ENCODE measurements at regions not wholly inside any gene's neighbourhood (a gene's known extent, or its start where the extent isn't known, plus 50 kb on each side); places are given as distances from the start of the nearest gene placed in this dataset.

- H3K9ac ChIP-seq (ENCODE audit: low read depth in 1 of 3, low read length in 3 of 3) = no peak overlapping the region
- peaks cover 0 to 2% (median 0%) of the 10 kb centered on the region in 3 donors for H3K9me3 ChIP-seq (ENCODE audit: control insufficient read depth in 3 of 3, low read length in 3 of 3)
- no peak overlapping the region for H3K27ac ChIP-seq (ENCODE audit: low read depth, low read length)
- H3K4me1 ChIP-seq (ENCODE audit: control insufficient read depth in 3 of 3, insufficient read depth in 3 of 3, low read length in 3 of 3) = no peaks in the 10 kb centered on the region
- H3K27me3 ChIP-seq (ENCODE audit: control insufficient read depth in 3 of 3, insufficient read depth in 3 of 3, low read length in 3 of 3) = peaks cover 0 to 3% (median 0%) of the 10 kb centered on the region in 3 donors
- no peaks in the 10 kb centered on the region for H3K36me3 ChIP-seq (ENCODE audit: control insufficient read depth in 3 of 3, insufficient read depth in 3 of 3, low read length in 3 of 3)
- no peak overlapping the region for H3K4me3 ChIP-seq (ENCODE audit: low read length in 3 of 3)
Measured at GRCh38 chr1:34479731-34480130, 275.1 kb upstream of the GJB5 start.

- no peak overlapping the region for H3K4me3 ChIP-seq (ENCODE audit: low read length in 3 of 3)
- no peaks in the 10 kb centered on the region for H3K27me3 ChIP-seq (ENCODE audit: control insufficient read depth in 3 of 3, insufficient read depth in 3 of 3, low read length in 3 of 3)
- no peak overlapping the region for H3K27ac ChIP-seq (ENCODE audit: low read depth, low read length)
- peaks cover 2 to 6% (median 3%) of the 10 kb centered on the region in 3 donors for H3K9me3 ChIP-seq (ENCODE audit: control insufficient read depth in 3 of 3, low read length in 3 of 3)
- no peaks in the 10 kb centered on the region for H3K36me3 ChIP-seq (ENCODE audit: control insufficient read depth in 3 of 3, insufficient read depth in 3 of 3, low read length in 3 of 3)
- H3K9ac ChIP-seq (ENCODE audit: low read depth in 1 of 3, low read length in 3 of 3) = no peak overlapping the region
- H3K4me1 ChIP-seq (ENCODE audit: control insufficient read depth in 3 of 3, insufficient read depth in 3 of 3, low read length in 3 of 3) = no peaks in the 10 kb centered on the region
Measured at GRCh38 chr1:34488080-34488708, 266.7 kb upstream of the GJB5 start.

GRCh38 chr1:34500451-34500850, 254.4 kb upstream of the GJB5 start:
- Histone ChIP-seq H3K27ac (ENCODE audit: low read depth, low read length) (no peak overlapping the region), H3K4me3 (ENCODE audit: low read length in 3 of 3) (no peak overlapping the region), H3K4me1 (ENCODE audit: control insufficient read depth in 3 of 3, insufficient read depth in 3 of 3, low read length in 3 of 3) (no peaks in the 10 kb centered on the region), H3K9me3 (ENCODE audit: control insufficient read depth in 3 of 3, low read length in 3 of 3) (no peaks in the 10 kb centered on the region), H3K36me3 (ENCODE audit: control insufficient read depth in 3 of 3, insufficient read depth in 3 of 3, low read length in 3 of 3) (no peaks in the 10 kb centered on the region), H3K9ac (ENCODE audit: low read depth in 1 of 3, low read length in 3 of 3) (no peak overlapping the region), H3K27me3 (ENCODE audit: control insufficient read depth in 3 of 3, insufficient read depth in 3 of 3, low read length in 3 of 3) (no peaks in the 10 kb centered on the region)

GRCh38 chr1:34511802-34512201, 243.0 kb upstream of the GJB5 start:
- Histone ChIP-seq H3K27me3 (ENCODE audit: control insufficient read depth in 3 of 3, insufficient read depth in 3 of 3, low read length in 3 of 3) (no peaks in the 10 kb centered on the region), H3K36me3 (ENCODE audit: control insufficient read depth in 3 of 3, insufficient read depth in 3 of 3, low read length in 3 of 3) (no peaks in the 10 kb centered on the region), H3K27ac (ENCODE audit: low read depth, low read length) (no peak overlapping the region), H3K9ac (ENCODE audit: low read depth in 1 of 3, low read length in 3 of 3) (no peak overlapping the region), H3K9me3 (ENCODE audit: control insufficient read depth in 3 of 3, low read length in 3 of 3) (peaks cover 0 to 13% (median 0%) of the 10 kb centered on the region in 3 donors), H3K4me1 (ENCODE audit: control insufficient read depth in 3 of 3, insufficient read depth in 3 of 3, low read length in 3 of 3) (no peaks in the 10 kb centered on the region), H3K4me3 (ENCODE audit: low read length in 3 of 3) (no peak overlapping the region)

- Histone ChIP-seq H3K27ac (ENCODE audit: low read depth, low read length) (no peak overlapping the region), H3K9ac (ENCODE audit: low read depth in 1 of 3, low read length in 3 of 3) (no peak overlapping the region), H3K4me3 (ENCODE audit: low read length in 3 of 3) (no peak overlapping the region), H3K4me1 (ENCODE audit: control insufficient read depth in 3 of 3, insufficient read depth in 3 of 3, low read length in 3 of 3) (no peaks in the 10 kb centered on the region), H3K27me3 (ENCODE audit: control insufficient read depth in 3 of 3, insufficient read depth in 3 of 3, low read length in 3 of 3) (peaks cover 0 to 10% (median 3%) of the 10 kb centered on the region in 3 donors), H3K9me3 (ENCODE audit: control insufficient read depth in 3 of 3, low read length in 3 of 3) (no peaks in the 10 kb centered on the region), H3K36me3 (ENCODE audit: control insufficient read depth in 3 of 3, insufficient read depth in 3 of 3, low read length in 3 of 3) (no peaks in the 10 kb centered on the region)
Measured at GRCh38 chr1:34518146-34518699, 236.6 kb upstream of the GJB5 start.

GRCh38 chr1:34520111-34520510, 234.7 kb upstream of the GJB5 start:
- Histone ChIP-seq H3K27me3 (ENCODE audit: control insufficient read depth in 3 of 3, insufficient read depth in 3 of 3, low read length in 3 of 3) (peaks cover 0 to 15% (median 3%) of the 10 kb centered on the region in 3 donors), H3K9me3 (ENCODE audit: control insufficient read depth in 3 of 3, low read length in 3 of 3) (no peaks in the 10 kb centered on the region), H3K36me3 (ENCODE audit: control insufficient read depth in 3 of 3, insufficient read depth in 3 of 3, low read length in 3 of 3) (no peaks in the 10 kb centered on the region), H3K4me1 (ENCODE audit: control insufficient read depth in 3 of 3, insufficient read depth in 3 of 3, low read length in 3 of 3) (no peaks in the 10 kb centered on the region), H3K9ac (ENCODE audit: low read depth in 1 of 3, low read length in 3 of 3) (no peak overlapping the region), H3K4me3 (ENCODE audit: low read length in 3 of 3) (no peak overlapping the region), H3K27ac (ENCODE audit: low read depth, low read length) (no peak overlapping the region)

- Histone ChIP-seq H3K4me3 (ENCODE audit: low read length in 3 of 3) (no peak overlapping the region), H3K4me1 (ENCODE audit: control insufficient read depth in 3 of 3, insufficient read depth in 3 of 3, low read length in 3 of 3) (no peaks in the 10 kb centered on the region), H3K27me3 (ENCODE audit: control insufficient read depth in 3 of 3, insufficient read depth in 3 of 3, low read length in 3 of 3) (peaks cover 3 to 27% (median 10%) of the 10 kb centered on the region in 3 donors), H3K9me3 (ENCODE audit: control insufficient read depth in 3 of 3, low read length in 3 of 3) (no peaks in the 10 kb centered on the region), H3K27ac (ENCODE audit: low read depth, low read length) (no peak overlapping the region), H3K9ac (ENCODE audit: low read depth in 1 of 3, low read length in 3 of 3) (no peak overlapping the region), H3K36me3 (ENCODE audit: control insufficient read depth in 3 of 3, insufficient read depth in 3 of 3, low read length in 3 of 3) (no peaks in the 10 kb centered on the region)
Measured at GRCh38 chr1:34524783-34525182, 230.1 kb upstream of the GJB5 start.

GRCh38 chr1:34529935-34530859, 224.7 kb upstream of the GJB5 start:
- Histone ChIP-seq H3K36me3 (ENCODE audit: control insufficient read depth in 3 of 3, insufficient read depth in 3 of 3, low read length in 3 of 3) (no peaks in the 10 kb centered on the region), H3K9ac (ENCODE audit: low read depth in 1 of 3, low read length in 3 of 3) (no peak overlapping the region), H3K27me3 (ENCODE audit: control insufficient read depth in 3 of 3, insufficient read depth in 3 of 3, low read length in 3 of 3) (peaks cover 0 to 23% (median 10%) of the 10 kb centered on the region in 3 donors), H3K4me1 (ENCODE audit: control insufficient read depth in 3 of 3, insufficient read depth in 3 of 3, low read length in 3 of 3) (no peaks in the 10 kb centered on the region), H3K4me3 (ENCODE audit: low read length in 3 of 3) (no peak overlapping the region), H3K9me3 (ENCODE audit: control insufficient read depth in 3 of 3, low read length in 3 of 3) (no peaks in the 10 kb centered on the region), H3K27ac (ENCODE audit: low read depth, low read length) (no peak overlapping the region)

GRCh38 chr1:34532113-34532512, 222.7 kb upstream of the GJB5 start:
- Histone ChIP-seq H3K27ac (ENCODE audit: low read depth, low read length) (no peak overlapping the region), H3K36me3 (ENCODE audit: control insufficient read depth in 3 of 3, insufficient read depth in 3 of 3, low read length in 3 of 3) (no peaks in the 10 kb centered on the region), H3K9ac (ENCODE audit: low read depth in 1 of 3, low read length in 3 of 3) (no peak overlapping the region), H3K27me3 (ENCODE audit: control insufficient read depth in 3 of 3, insufficient read depth in 3 of 3, low read length in 3 of 3) (peaks cover 0 to 19% (median 7%) of the 10 kb centered on the region in 3 donors), H3K4me1 (ENCODE audit: control insufficient read depth in 3 of 3, insufficient read depth in 3 of 3, low read length in 3 of 3) (no peaks in the 10 kb centered on the region), H3K9me3 (ENCODE audit: control insufficient read depth in 3 of 3, low read length in 3 of 3) (no peaks in the 10 kb centered on the region), H3K4me3 (ENCODE audit: low read length in 3 of 3) (no peak overlapping the region)

- no peaks in the 10 kb centered on the region for H3K27me3 ChIP-seq (ENCODE audit: control insufficient read depth in 3 of 3, insufficient read depth in 3 of 3, low read length in 3 of 3)
- no peaks in the 10 kb centered on the region for H3K9me3 ChIP-seq (ENCODE audit: control insufficient read depth in 3 of 3, low read length in 3 of 3)
- no peak overlapping the region for H3K4me3 ChIP-seq (ENCODE audit: low read length in 3 of 3)
- no peaks in the 10 kb centered on the region for H3K36me3 ChIP-seq (ENCODE audit: control insufficient read depth in 3 of 3, insufficient read depth in 3 of 3, low read length in 3 of 3)
- H3K4me1 ChIP-seq (ENCODE audit: control insufficient read depth in 3 of 3, insufficient read depth in 3 of 3, low read length in 3 of 3) = no peaks in the 10 kb centered on the region
- no peak overlapping the region for H3K27ac ChIP-seq (ENCODE audit: low read depth, low read length)
- no peak overlapping the region for H3K9ac ChIP-seq (ENCODE audit: low read depth in 1 of 3, low read length in 3 of 3)
Measured at GRCh38 chr1:34538481-34538880, 216.4 kb upstream of the GJB5 start.

All from skeletal muscle tissue (tissue), 3 donors.